T-helper 2 cell treated with Interferon-gamma antibody and Interleukin-4, amounts not matched to agents 100 ng/mL and 5 ng/mL, for 36 hours (primary cell): ENCODE measurements at regions not wholly inside any gene's neighbourhood (a gene's known extent, or its start where the extent isn't known, plus 50 kb on each side); places are given as distances from the start of the nearest gene placed in this dataset.

Experiments used
- intact Hi-C: fragments of 100-400 bp; cut with micrococcal nuclease; formaldehyde crosslinking; loops from one replicate; pipeline ENCODE4 v1.15.1; 2023

DNA sequence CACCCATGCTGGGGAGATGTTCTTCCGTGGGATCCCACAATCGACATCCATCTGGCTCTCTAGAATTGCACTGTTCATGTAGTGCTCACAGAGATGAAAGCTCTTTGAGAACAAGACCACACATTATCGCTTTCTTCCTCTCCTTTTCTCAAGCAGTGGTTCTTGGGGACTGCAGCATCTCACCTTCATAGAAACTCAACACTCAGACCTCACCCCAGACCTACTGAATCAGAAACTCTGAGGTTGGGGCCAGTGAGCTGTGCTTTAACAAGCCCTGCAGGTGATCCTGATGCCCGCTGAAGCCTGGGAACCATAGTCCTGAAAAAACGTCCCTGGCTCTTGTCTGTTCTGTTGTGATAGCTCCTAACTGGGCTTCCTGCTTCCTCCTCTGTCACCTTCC lies 251.3 kb upstream of the FGGY start:
- intact Hi-C loops = loop anchor here (1.0 to 10.0 kb wide), 6 partner anchors 25 to 652 kb away; partner anchors contain the start of genes FGGY and JUN

GRCh38 chr1:59046134-59046533 lies 250.8 kb upstream of the FGGY start:
- intact Hi-C loops = loop anchor here (1.0 to 10.0 kb wide), 6 partner anchors 26 to 651 kb away; partner anchors contain the start of genes FGGY and JUN

DNA sequence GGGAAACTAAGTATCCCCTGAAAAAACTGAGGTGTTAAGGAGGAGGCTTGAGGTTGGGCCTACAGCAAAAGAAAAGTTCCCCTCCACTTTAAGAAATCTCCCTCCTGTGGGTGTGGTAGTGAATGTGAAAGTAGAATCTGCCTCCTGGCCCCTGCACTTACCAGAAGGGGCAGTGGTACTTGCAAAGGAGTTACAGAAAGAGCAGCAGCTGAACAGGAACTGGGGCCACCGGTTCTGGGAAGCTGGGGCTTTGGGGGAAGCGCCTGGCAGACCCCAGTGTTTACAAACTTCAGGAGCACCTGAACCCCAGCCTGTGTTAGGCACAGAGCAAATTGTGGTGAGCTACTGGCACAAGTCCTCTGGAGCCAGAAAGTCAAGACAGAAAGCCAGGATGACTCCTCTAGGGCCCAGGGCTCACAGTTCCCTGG lies 250.2 kb upstream of the FGGY start:
- intact Hi-C loops = loop anchor here (1.0 to 10.0 kb wide), 6 partner anchors 26 to 651 kb away; partner anchors contain the start of genes FGGY and JUN

GRCh38 chr1:59051007-59051406 lies 245.9 kb upstream of the FGGY start:
- intact Hi-C loops = no loop called here

DNA sequence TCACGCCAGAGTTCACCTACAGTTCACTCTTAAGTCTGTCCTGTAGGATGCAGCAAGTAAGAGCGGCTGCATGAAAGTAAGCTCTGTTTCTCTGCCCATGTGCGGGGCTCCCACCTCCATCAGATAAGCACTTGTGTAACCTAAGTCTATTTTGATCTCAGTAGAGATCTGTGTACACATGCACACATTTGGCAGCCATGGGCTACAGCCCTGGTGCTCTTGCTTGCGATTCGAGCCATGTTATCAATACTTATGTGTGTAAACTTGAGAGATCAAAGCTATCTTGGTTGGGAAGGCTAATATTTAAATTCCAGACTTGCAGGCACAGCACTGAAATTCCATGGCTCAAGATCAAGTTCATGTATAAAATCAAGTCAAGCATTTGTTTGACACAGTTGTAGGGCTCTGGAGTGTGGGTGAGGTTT lies 244.7 kb upstream of the FGGY start:
- intact Hi-C loops = no loop called here

GRCh38 chr1:59054172-59054571 lies 242.7 kb upstream of the FGGY start:
- intact Hi-C loops = no loop called here

- intact Hi-C loops = no loop called here
These were observed 240.8 kb upstream of the FGGY start for GRCh38 chr1:59055908-59056719.

- intact Hi-C loops = no loop called here
These were observed 239.6 kb upstream of the FGGY start for GRCh38 chr1:59057211-59057694.

DNA sequence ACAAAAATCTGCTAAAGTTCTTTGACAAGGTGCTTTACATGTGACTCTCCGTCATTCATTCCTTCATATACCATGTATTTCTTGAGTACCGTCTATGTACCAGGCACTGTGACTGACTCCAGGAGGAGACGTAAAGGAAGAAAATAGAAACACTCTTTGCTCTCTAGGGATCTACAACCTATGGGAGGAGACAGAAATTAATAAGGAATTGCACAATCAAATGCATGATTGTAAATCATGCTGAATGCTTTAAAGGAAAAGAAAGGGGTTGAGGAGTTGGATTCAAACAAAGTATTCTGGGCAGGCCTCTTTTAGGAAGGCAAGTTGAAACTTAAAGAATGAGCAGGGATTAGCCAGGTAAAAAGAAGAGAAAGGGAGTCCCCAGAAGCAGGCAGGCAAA lies 239.1 kb upstream of the FGGY start:
- intact Hi-C loops = no loop called here

DNA sequence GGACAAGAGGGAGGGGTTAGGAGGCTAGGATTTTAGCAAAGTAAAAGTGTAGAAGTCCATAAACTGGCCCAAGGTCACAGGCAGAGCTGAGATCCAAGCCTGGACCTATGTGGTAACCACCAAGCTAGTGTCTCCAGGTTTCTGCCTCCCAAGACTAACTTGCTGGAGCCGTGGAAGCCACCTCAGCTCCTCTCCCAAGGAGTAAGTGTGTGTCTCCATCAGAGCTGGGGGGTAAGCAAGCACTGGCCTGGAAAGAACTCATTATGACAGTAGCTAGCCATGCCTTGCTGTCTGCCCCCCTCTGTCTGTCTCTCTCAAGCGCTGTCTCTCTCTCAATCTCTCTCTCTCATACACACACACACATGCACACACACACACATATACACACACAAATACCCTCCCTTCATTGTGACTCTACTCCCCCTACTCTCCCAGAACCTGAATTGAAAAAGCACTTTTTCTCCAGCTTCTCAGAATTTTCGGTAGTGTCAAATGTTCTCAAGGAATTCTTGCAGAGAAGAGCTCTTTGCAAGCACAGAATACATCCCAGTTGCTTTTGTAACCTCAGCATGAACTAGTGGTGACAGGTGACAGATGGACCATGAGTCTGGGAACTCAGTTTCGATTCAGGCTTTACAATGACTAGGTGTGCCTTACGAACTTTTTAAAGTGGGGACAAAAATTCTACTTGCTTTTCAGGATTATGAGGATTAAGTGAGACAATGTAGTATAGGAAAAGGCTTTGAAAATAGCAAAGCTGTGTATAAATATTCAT lies 238.0 kb upstream of the FGGY start:
- intact Hi-C loops = no loop called here

GRCh38 chr1:59061876-59062275 lies 235.0 kb upstream of the FGGY start:
- intact Hi-C loops = loop anchor here (5.0 kb wide), 1 partner anchor 280 kb away; the partner anchor contains the start of gene JUN

- intact Hi-C loops = loop anchor here (5.0 kb wide), 1 partner anchor 280 kb away; the partner anchor contains the start of gene JUN
These were observed 234.2 kb upstream of the FGGY start for GRCh38 chr1:59062743-59063142.

DNA sequence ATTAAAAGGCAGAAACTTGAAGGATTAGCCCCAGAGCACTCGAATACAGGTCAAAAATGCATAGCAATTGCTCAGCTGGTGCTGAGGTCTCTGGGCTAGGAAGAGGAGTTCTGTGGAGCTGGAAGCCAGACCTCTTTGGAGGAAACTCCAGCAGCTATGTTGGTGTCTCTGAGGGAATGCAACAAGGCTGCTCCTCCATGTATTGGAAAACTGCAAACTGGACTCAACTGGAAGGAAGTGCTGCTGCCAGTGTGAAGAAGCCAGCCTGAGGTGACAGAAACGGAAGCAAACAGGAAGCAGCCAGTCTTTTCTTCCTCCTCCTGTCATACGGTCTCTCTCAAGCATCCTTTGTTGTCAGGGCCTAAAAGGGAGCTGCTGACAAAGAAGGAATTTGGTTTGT lies 233.4 kb upstream of the FGGY start:
- intact Hi-C loops = loop anchor here (5.0 kb wide), 1 partner anchor 281 kb away; the partner anchor contains the start of gene JUN

- intact Hi-C loops = loop anchor here (5.0 kb wide), 1 partner anchor 282 kb away; the partner anchor contains the start of gene JUN
These were observed 232.3 kb upstream of the FGGY start for GRCh38 chr1:59064592-59064991.

DNA sequence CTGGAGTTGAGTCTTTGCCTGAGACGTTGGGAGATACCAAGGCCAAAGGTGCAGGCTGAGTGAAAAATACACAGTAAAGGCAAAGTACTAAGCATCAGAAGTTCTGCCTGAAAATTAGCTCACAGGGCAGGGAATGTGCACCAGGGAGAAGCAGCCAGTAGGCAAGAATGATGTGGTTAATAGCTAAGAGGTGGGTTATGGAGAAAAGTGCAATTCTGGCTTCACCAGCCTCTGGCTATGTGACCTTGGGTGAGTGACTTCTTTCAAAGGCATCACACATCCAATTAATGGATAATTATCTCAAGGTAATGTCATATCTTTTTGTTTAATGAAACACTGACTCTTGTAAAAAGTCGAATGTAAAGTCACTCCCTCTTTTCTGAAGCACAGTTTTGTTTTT lies 230.7 kb upstream of the FGGY start:
- intact Hi-C loops = no loop called here

DNA sequence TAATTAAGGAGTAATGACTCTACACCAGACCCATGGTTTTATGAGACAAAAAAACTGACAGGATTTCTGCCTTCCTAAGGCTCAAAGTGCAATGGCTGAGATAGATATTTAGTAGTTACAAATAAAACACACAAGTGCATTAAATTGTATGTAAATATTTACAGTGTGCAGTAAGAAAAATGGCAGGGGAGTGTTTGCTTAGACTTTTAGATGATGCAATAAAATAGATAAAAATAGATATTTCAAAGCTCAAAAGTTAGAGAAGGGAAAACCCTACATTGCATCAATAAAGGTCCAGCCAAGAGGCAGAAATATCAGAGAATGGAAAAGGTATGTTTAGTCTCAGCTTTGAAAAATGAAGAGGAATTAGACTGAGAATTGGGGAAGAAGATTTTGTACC lies 226.3 kb upstream of the FGGY start:
- intact Hi-C loops = no loop called here

- intact Hi-C loops = no loop called here
These were observed 225.6 kb upstream of the FGGY start for GRCh38 chr1:59071289-59071688.

- intact Hi-C loops = no loop called here
These were observed 224.9 kb upstream of the FGGY start for GRCh38 chr1:59071876-59072582.

GRCh38 chr1:59072583-59072947 lies 224.3 kb upstream of the FGGY start:
- intact Hi-C loops = no loop called here

- intact Hi-C loops = no loop called here
These were observed 222.3 kb upstream of the FGGY start for GRCh38 chr1:59074598-59074997.

DNA sequence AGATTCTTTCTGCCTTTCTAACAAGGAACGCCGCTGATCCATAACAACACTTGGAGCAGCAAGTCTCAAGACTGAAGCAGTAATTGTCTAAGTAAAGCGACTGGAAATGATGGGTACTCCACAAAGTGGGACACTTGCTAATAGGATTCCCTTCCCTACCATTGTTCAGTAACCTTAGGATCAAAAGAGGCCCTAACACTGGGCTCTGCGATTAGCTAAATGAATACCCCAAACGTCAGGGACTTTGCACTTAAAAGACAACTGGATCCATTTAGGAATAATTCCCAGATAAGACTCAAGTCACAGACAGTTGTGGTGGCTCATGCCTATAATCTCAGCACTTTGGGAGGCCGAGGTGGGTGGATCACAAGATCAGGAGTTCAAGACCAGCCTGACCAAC lies 221.9 kb upstream of the FGGY start:
- intact Hi-C loops = no loop called here
